WTC11 (cell line): ENCODE measurements at regions not wholly inside any gene's neighbourhood (a gene's known extent, or its start where the extent isn't known, plus 50 kb on each side); places are given as distances from the start of the nearest gene placed in this dataset.
A peak's percentile ranks its signal among the peaks of the same experiment; 100 is the strongest.

Experiments used
- ATAC-seq: fragments of 200-7000 bp; cut with Tn5 transposase; 2 replicates; pipeline ENCODE4 v1.10.0; 2021; ENCODE audit warnings: mild to moderate bottlenecking, moderate library complexity
- CTCF ChIA-PET: fragments of 300-600 bp; sonication (Branson Sonifier 250); formaldehyde crosslinking; loops from one replicate; lab custom pipeline; 2021; ENCODE audit warnings: antibody characterized with exemption; lab: Charles Lee
- POLR2A ChIA-PET: fragments of 350-600 bp; sonication (Branson Sonifier 250); formaldehyde crosslinking; loops from one replicate; lab custom pipeline; 2021; ENCODE audit warnings: antibody characterized with exemption; lab: Charles Lee
- DNase-seq: peaks from one replicate; pipeline ENCODE4 v3.0.0; 2021; ENCODE audit warnings: low spot score
- H3K27ac Mint-ChIP-seq: 2 replicates; pipeline ENCODE4 v1.8.0; 2021; ENCODE audit warnings: mixed read lengths
- H3K27me3 Mint-ChIP-seq: 2 replicates; pipeline ENCODE4 v1.8.0; 2021; ENCODE audit warnings: low read depth, mild to moderate bottlenecking, moderate library complexity, mixed read lengths
- H3K36me3 Mint-ChIP-seq: 2 replicates; pipeline ENCODE4 v1.8.0; 2021; ENCODE audit warnings: mixed read lengths
- H3K4me1 Mint-ChIP-seq: 2 replicates; pipeline ENCODE4 v1.8.0; 2022; ENCODE audit warnings: mixed read lengths
- H3K4me3 Mint-ChIP-seq: 2 replicates; pipeline ENCODE4 v1.8.0; 2021; ENCODE audit warnings: mild to moderate bottlenecking, moderate library complexity, mixed read lengths
- H3K9me3 Mint-ChIP-seq: 2 replicates; pipeline ENCODE4 v1.8.0; 2021; ENCODE audit warnings: mixed read lengths
- CREB1 ChIP-seq: sonication (generic); formaldehyde crosslinking; IDR thresholded peaks from 2 replicates; pipeline ENCODE4 v1.8.0; 2023; ENCODE audit warnings: mild to moderate bottlenecking, missing genetic modification reagents
- ELF4 ChIP-seq: sonication (generic); formaldehyde crosslinking; IDR thresholded peaks from 2 replicates; pipeline ENCODE4 v1.8.1; 2022; ENCODE audit warnings: low read depth, mild to moderate bottlenecking, moderate library complexity, missing genetic modification reagents
- JAZF1 ChIP-seq: fragments of 250-450 bp; sonication (Bioruptor Pico); IDR thresholded peaks from 2 replicates; pipeline ENCODE4 v1.9.0; 2021; ENCODE audit warnings: moderate library complexity, mild to moderate bottlenecking, inconsistent platforms
- KAT7 ChIP-seq: sonication (generic); formaldehyde crosslinking; IDR thresholded peaks from 2 replicates; pipeline ENCODE4 v1.8.1; 2023; ENCODE audit warnings: missing genetic modification reagents, mild to moderate bottlenecking, borderline replicate concordance
- MLX ChIP-seq: sonication (generic); formaldehyde crosslinking; IDR thresholded peaks from 2 replicates; pipeline ENCODE4 v1.8.1; 2023; ENCODE audit warnings: mild to moderate bottlenecking, missing genetic modification reagents, moderate library complexity
- MXD4 ChIP-seq: fragments of 250-450 bp; sonication (Bioruptor Pico); IDR thresholded peaks from 2 replicates; pipeline ENCODE4 v1.8.0; 2021; ENCODE audit warnings: mild to moderate bottlenecking, moderate library complexity, borderline replicate concordance
- MYBL2 ChIP-seq: sonication (generic); formaldehyde crosslinking; IDR thresholded peaks from 2 replicates; pipeline ENCODE4 v1.8.1; 2023; ENCODE audit warnings: mild to moderate bottlenecking, moderate library complexity, missing genetic modification reagents
- NFYB ChIP-seq: sonication (generic); formaldehyde crosslinking; conservative IDR thresholded peaks from 2 replicates; pipeline ENCODE4 v1.8.0; 2022; ENCODE audit warnings: low read depth, missing genetic modification reagents
- NR1H2 ChIP-seq: sonication (generic); formaldehyde crosslinking; IDR thresholded peaks from 2 replicates; pipeline ENCODE4 v1.9.0; 2021; ENCODE audit warnings: mild to moderate bottlenecking, moderate library complexity, missing genetic modification reagents
- PRRX2 ChIP-seq: fragments of 250-450 bp; sonication (Bioruptor Pico); IDR thresholded peaks from 2 replicates; pipeline ENCODE4 v1.8.0; 2021; ENCODE audit warnings: mild to moderate bottlenecking
- RELA ChIP-seq: sonication (generic); formaldehyde crosslinking; IDR thresholded peaks from 2 replicates; pipeline ENCODE4 v1.8.1; 2022; ENCODE audit warnings: missing genetic modification reagents, mild to moderate bottlenecking, borderline replicate concordance
- SMAD4 ChIP-seq: sonication (generic); formaldehyde crosslinking; IDR thresholded peaks from 2 replicates; pipeline ENCODE4 v1.8.0; 2022; ENCODE audit warnings: mild to moderate bottlenecking, missing genetic modification reagents
- TCF7 ChIP-seq: sonication (generic); formaldehyde crosslinking; IDR thresholded peaks from 2 replicates; pipeline ENCODE4 v1.8.0; 2022; ENCODE audit warnings: mild to moderate bottlenecking, low read depth, missing genetic modification reagents, moderate library complexity
- USF2 ChIP-seq: sonication (generic); formaldehyde crosslinking; IDR thresholded peaks from 2 replicates; pipeline ENCODE4 v1.8.1; 2023; ENCODE audit warnings: mild to moderate bottlenecking, missing genetic modification reagents, moderate library complexity
- ZNF281 ChIP-seq: sonication (generic); formaldehyde crosslinking; IDR thresholded peaks from 2 replicates; pipeline ENCODE4 v1.8.0; 2023; ENCODE audit warnings: mild to moderate bottlenecking, missing genetic modification reagents
- ZNF671 ChIP-seq: fragments of 250-450 bp; sonication (Bioruptor Pico); IDR thresholded peaks from 2 replicates; pipeline ENCODE4 v1.8.0; 2021; ENCODE audit warnings: mild to moderate bottlenecking
- TF ChIP-seq, protein P1 (sequence below): fragments of 250-450 bp; sonication (Bioruptor Pico); IDR thresholded peaks from 2 replicates; pipeline ENCODE4 v1.9.0; 2021; ENCODE audit warnings: mild to moderate bottlenecking, borderline replicate concordance
- TF ChIP-seq, protein P2 (sequence below): sonication (generic); formaldehyde crosslinking; IDR thresholded peaks from 2 replicates; pipeline ENCODE4 v1.8.1; 2023; ENCODE audit warnings: mild to moderate bottlenecking, missing genetic modification reagents, borderline replicate concordance

- TF ChIP-seq MYBL2 (CRISPR knock-in tag) (no peak), JAZF1 (CRISPR knock-in tag) (no peak)
Observed at GRCh38 chr7:85821926-85822325, 635.1 kb upstream of the SEMA3D start (continued).

GRCh38 chr7:85820702-85821443, 634.0 kb upstream of the SEMA3D start:
- ATAC-seq = peak; percentile 82
- no peak overlapping the region for H3K4me3 Mint-ChIP-seq
- ChIA-PET POLR2A (no interaction called here), CTCF (interaction anchor here (1.2 to 1.5 kb wide), 2 partner anchors 9 to 13 kb away, joined by 3 to 7 read pairs; no protein-coding TSS in a partner anchor)
- peaks cover 5% of the 10 kb centered on the region for H3K4me1 Mint-ChIP-seq
- H3K27ac Mint-ChIP-seq = no peak overlapping the region
- no peak for DNase-seq
- no peaks in the 10 kb centered on the region for H3K36me3 Mint-ChIP-seq
- no peaks in the 10 kb centered on the region for H3K9me3 Mint-ChIP-seq
- no peaks in the 10 kb centered on the region for H3K27me3 Mint-ChIP-seq
- no peak for TF ChIP-seq CREB1 (CRISPR knock-in tag)
- TF ChIP-seq RELA (CRISPR knock-in tag) = no peak
- no peak for TF ChIP-seq NFYB (CRISPR knock-in tag)
- TF ChIP-seq NR1H2 (CRISPR knock-in tag) = no peak
- TF ChIP-seq KAT7 = no peak
- TF ChIP-seq MYBL2 (CRISPR knock-in tag) = no peak
- no peak for TF ChIP-seq MLX (CRISPR knock-in tag)
- TF ChIP-seq ZNF671 (CRISPR knock-in tag) = no peak
- no peak for TF ChIP-seq JAZF1 (CRISPR knock-in tag)
- TF ChIP-seq ZNF281 (CRISPR knock-in tag) = no peak
- TF ChIP-seq, protein P1, sequence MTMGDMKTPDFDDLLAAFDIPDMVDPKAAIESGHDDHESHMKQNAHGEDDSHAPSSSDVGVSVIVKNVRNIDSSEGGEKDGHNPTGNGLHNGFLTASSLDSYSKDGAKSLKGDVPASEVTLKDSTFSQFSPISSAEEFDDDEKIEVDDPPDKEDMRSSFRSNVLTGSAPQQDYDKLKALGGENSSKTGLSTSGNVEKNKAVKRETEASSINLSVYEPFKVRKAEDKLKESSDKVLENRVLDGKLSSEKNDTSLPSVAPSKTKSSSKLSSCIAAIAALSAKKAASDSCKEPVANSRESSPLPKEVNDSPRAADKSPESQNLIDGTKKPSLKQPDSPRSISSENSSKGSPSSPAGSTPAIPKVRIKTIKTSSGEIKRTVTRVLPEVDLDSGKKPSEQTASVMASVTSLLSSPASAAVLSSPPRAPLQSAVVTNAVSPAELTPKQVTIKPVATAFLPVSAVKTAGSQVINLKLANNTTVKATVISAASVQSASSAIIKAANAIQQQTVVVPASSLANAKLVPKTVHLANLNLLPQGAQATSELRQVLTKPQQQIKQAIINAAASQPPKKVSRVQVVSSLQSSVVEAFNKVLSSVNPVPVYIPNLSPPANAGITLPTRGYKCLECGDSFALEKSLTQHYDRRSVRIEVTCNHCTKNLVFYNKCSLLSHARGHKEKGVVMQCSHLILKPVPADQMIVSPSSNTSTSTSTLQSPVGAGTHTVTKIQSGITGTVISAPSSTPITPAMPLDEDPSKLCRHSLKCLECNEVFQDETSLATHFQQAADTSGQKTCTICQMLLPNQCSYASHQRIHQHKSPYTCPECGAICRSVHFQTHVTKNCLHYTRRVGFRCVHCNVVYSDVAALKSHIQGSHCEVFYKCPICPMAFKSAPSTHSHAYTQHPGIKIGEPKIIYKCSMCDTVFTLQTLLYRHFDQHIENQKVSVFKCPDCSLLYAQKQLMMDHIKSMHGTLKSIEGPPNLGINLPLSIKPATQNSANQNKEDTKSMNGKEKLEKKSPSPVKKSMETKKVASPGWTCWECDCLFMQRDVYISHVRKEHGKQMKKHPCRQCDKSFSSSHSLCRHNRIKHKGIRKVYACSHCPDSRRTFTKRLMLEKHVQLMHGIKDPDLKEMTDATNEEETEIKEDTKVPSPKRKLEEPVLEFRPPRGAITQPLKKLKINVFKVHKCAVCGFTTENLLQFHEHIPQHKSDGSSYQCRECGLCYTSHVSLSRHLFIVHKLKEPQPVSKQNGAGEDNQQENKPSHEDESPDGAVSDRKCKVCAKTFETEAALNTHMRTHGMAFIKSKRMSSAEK = no peak
- TF ChIP-seq PRRX2 = no peak
- no peak for TF ChIP-seq ELF4 (CRISPR knock-in tag)
- TF ChIP-seq MXD4 (CRISPR knock-in tag) = no peak
- TF ChIP-seq, protein P2, sequence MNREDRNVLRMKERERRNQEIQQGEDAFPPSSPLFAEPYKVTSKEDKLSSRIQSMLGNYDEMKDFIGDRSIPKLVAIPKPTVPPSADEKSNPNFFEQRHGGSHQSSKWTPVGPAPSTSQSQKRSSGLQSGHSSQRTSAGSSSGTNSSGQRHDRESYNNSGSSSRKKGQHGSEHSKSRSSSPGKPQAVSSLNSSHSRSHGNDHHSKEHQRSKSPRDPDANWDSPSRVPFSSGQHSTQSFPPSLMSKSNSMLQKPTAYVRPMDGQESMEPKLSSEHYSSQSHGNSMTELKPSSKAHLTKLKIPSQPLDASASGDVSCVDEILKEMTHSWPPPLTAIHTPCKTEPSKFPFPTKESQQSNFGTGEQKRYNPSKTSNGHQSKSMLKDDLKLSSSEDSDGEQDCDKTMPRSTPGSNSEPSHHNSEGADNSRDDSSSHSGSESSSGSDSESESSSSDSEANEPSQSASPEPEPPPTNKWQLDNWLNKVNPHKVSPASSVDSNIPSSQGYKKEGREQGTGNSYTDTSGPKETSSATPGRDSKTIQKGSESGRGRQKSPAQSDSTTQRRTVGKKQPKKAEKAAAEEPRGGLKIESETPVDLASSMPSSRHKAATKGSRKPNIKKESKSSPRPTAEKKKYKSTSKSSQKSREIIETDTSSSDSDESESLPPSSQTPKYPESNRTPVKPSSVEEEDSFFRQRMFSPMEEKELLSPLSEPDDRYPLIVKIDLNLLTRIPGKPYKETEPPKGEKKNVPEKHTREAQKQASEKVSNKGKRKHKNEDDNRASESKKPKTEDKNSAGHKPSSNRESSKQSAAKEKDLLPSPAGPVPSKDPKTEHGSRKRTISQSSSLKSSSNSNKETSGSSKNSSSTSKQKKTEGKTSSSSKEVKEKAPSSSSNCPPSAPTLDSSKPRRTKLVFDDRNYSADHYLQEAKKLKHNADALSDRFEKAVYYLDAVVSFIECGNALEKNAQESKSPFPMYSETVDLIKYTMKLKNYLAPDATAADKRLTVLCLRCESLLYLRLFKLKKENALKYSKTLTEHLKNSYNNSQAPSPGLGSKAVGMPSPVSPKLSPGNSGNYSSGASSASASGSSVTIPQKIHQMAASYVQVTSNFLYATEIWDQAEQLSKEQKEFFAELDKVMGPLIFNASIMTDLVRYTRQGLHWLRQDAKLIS (CRISPR knock-in tag) = no peak
- no peak for TF ChIP-seq SMAD4 (CRISPR knock-in tag)
- TF ChIP-seq USF2 (CRISPR knock-in tag) = no peak
- no peak for TF ChIP-seq TCF7 (CRISPR knock-in tag)
